SIG-M5 (cell line): ENCODE measurements at regions not wholly inside any gene's neighbourhood (a gene's known extent, or its start where the extent isn't known, plus 50 kb on each side); places are given as distances from the start of the nearest gene placed in this dataset.

ENCODE experiments used
- DNase-seq: peaks from one replicate; lab custom pipeline; 2025; lab: John Stamatoyannopoulos, UW

- DNase-seq, result no peak
These were observed 357.3 kb upstream of the RGS6 start for GRCh38 chr14:71574976-71575375.

- DNase-seq, result no peak
These were observed 355.8 kb upstream of the RGS6 start for GRCh38 chr14:71576472-71576871.

- DNase-seq, result no peak
These were observed 352.9 kb upstream of the RGS6 start for GRCh38 chr14:71579331-71579730.

- no peak for DNase-seq
These were observed 349.5 kb upstream of the RGS6 start for GRCh38 chr14:71582705-71583104.

GRCh38 chr14:71583194-71583593 lies 349.0 kb upstream of the RGS6 start:
- DNase-seq, result no peak

- DNase-seq, result no peak
These were observed 348.5 kb upstream of the RGS6 start for GRCh38 chr14:71583705-71584104.

GRCh38 chr14:71585361-71585760 lies 346.9 kb upstream of the RGS6 start:
- no peak for DNase-seq

- DNase-seq, result no peak
These were observed 345.9 kb upstream of the RGS6 start for GRCh38 chr14:71586131-71586897.

GRCh38 chr14:71588028-71588427 lies 344.2 kb upstream of the RGS6 start:
- DNase-seq, result no peak

- no peak for DNase-seq
These were observed 343.5 kb upstream of the RGS6 start for GRCh38 chr14:71588576-71589215.

- DNase-seq, result no peak
These were observed 342.6 kb upstream of the RGS6 start for GRCh38 chr14:71589609-71590008.

GRCh38 chr14:71590131-71590530 lies 342.1 kb upstream of the RGS6 start:
- no peak for DNase-seq

- DNase-seq, result no peak
These were observed 341.0 kb upstream of the RGS6 start for GRCh38 chr14:71591231-71591630.

GRCh38 chr14:71591929-71592328 lies 340.3 kb upstream of the RGS6 start:
- DNase-seq, result peak; percentile 8

- no peak for DNase-seq
These were observed 339.9 kb upstream of the RGS6 start for GRCh38 chr14:71592361-71592760.

GRCh38 chr14:71593966-71594365 lies 338.3 kb upstream of the RGS6 start:
- DNase-seq, result no peak

GRCh38 chr14:71594821-71595220 lies 337.4 kb upstream of the RGS6 start:
- no peak for DNase-seq

- no peak for DNase-seq
These were observed 336.8 kb upstream of the RGS6 start for GRCh38 chr14:71595441-71595840.

GRCh38 chr14:71597287-71597920 lies 334.8 kb upstream of the RGS6 start:
- DNase-seq, result no peak

- peak; percentile 31 for DNase-seq
These were observed 334.1 kb upstream of the RGS6 start for GRCh38 chr14:71597955-71598660.

GRCh38 chr14:71600309-71600708 lies 331.9 kb upstream of the RGS6 start:
- no peak for DNase-seq

- DNase-seq, result no peak
These were observed 329.7 kb upstream of the RGS6 start for GRCh38 chr14:71602524-71602923.

GRCh38 chr14:71604231-71604630 lies 328.0 kb upstream of the RGS6 start:
- no peak for DNase-seq
